ENCODE measurements at regions not wholly inside any gene's neighbourhood (a gene's known extent, or its start where the extent isn't known, plus 50 kb on each side); places are given as distances from the start of the nearest gene placed in this dataset.

DNA sequence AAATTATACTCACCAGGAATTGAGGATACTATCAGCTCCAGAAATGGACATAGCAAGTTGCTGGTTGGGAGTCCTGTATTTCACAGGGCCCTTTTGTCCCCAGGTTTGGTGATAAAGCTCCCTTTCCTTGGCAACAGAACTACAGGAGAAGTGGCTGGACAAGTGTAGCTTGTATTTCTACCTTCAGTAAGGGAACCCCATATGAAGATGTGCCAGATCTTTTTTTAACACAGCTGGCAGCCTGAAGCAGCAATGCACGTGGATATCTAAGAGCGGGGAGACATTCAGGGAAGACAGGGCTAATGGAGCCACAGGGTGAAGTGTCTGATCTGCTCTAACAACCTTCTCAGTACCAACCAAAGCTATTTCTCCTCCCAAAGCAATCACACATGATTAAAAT is 373.9 kb upstream of the ID4 start:
- H3K4me3 Mint-ChIP-seq (ENCODE audit: unreplicated experiment) = no peak overlapping the region
- TF ChIP-seq, protein P1, sequence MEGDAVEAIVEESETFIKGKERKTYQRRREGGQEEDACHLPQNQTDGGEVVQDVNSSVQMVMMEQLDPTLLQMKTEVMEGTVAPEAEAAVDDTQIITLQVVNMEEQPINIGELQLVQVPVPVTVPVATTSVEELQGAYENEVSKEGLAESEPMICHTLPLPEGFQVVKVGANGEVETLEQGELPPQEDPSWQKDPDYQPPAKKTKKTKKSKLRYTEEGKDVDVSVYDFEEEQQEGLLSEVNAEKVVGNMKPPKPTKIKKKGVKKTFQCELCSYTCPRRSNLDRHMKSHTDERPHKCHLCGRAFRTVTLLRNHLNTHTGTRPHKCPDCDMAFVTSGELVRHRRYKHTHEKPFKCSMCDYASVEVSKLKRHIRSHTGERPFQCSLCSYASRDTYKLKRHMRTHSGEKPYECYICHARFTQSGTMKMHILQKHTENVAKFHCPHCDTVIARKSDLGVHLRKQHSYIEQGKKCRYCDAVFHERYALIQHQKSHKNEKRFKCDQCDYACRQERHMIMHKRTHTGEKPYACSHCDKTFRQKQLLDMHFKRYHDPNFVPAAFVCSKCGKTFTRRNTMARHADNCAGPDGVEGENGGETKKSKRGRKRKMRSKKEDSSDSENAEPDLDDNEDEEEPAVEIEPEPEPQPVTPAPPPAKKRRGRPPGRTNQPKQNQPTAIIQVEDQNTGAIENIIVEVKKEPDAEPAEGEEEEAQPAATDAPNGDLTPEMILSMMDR (IDR thresholded peaks at IDR 0.05; ENCODE audit: unreplicated experiment) = no peak
- BruUV-seq (replicated peaks) = no TSS peak
- ChIA-PET POLR2A (no interaction called here), CTCF (interaction anchor here (0.6 kb wide), 1 partner anchor 828 kb away, joined by 3 read pairs; no protein-coding TSS in a partner anchor)
- intact Hi-C loops (cut with micrococcal nuclease) = no loop called here
- H3K36me3 Mint-ChIP-seq (ENCODE audit: insufficient read depth, unreplicated experiment) = no peaks in the 10 kb centered on the region
- no peak overlapping the region for H3K27ac Mint-ChIP-seq (ENCODE audit: low read depth, unreplicated experiment)
- H3K27me3 Mint-ChIP-seq (ENCODE audit: insufficient read depth, unreplicated experiment) = peaks cover 57% of the 10 kb centered on the region
- H3K4me1 Mint-ChIP-seq (ENCODE audit: insufficient read depth, unreplicated experiment) = peaks cover 11% of the 10 kb centered on the region
- DNase-seq (ENCODE audit: unreplicated experiment) = no peak
- no peaks in the 10 kb centered on the region for H3K9me3 Mint-ChIP-seq (ENCODE audit: unreplicated experiment)

DNA sequence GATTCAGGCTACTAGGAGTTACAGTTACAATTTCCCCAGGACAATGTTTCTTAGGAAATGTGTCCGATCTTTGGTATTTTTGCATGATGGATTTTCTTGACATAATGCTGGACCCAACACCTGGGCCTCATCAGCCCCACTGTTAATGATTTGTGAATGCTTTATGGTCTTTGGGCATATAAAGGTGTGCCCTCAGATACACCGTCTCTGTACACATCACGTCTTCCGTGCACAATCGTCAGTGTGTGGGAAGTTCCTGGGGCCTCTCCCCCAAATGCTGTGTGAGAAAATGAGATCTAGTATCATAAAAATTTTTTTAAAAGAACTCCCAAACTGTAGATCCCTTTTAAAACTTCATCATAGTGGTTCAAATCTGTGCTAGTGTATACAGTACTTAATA is 373.2 kb upstream of the ID4 start:
- CTCF ChIA-PET = interaction anchor here (0.7 kb wide), 1 partner anchor 9 kb away, joined by 3 read pairs; no protein-coding TSS in a partner anchor
- intact Hi-C loops (cut with micrococcal nuclease) = no loop called here
- POLR2A ChIA-PET = no interaction called here
- peaks cover 51% of the 10 kb centered on the region for H3K27me3 Mint-ChIP-seq (ENCODE audit: insufficient read depth, unreplicated experiment)
- no peaks in the 10 kb centered on the region for H3K9me3 Mint-ChIP-seq (ENCODE audit: unreplicated experiment)
- H3K36me3 Mint-ChIP-seq (ENCODE audit: insufficient read depth, unreplicated experiment) = no peaks in the 10 kb centered on the region
- no TSS peak for BruUV-seq (replicated peaks)
- TF ChIP-seq, protein P1 (IDR thresholded peaks at IDR 0.05; ENCODE audit: unreplicated experiment) = no peak
- no peak for DNase-seq (ENCODE audit: unreplicated experiment)
- H3K4me3 Mint-ChIP-seq (ENCODE audit: unreplicated experiment) = no peak overlapping the region
- peaks cover 11% of the 10 kb centered on the region for H3K4me1 Mint-ChIP-seq (ENCODE audit: insufficient read depth, unreplicated experiment)
- H3K27ac Mint-ChIP-seq (ENCODE audit: low read depth, unreplicated experiment) = no peak overlapping the region

DNA sequence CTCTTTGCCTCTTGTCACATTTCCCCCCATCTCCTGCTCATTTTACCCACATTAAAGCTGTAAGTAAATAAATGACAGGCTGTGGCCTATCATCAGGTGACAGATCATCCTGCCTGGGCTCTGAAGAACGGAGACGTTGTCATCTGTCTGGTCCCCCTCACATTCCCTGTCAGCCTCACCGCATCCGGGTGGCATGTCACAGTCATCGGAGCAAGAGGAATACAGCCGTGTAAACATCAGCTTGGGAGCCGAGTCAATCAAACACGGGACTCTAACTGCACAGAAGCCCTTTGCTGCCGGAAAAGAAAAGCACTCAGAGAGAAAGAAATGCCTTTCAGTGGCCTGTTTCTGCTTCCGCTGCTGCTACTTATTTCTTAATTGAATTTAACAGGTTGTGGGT is 371.9 kb upstream of the ID4 start:
- TF ChIP-seq, protein P1 (IDR thresholded peaks at IDR 0.05; ENCODE audit: unreplicated experiment) = no peak
- POLR2A ChIA-PET = interaction anchor here (0.5 to 1.3 kb wide), 6 partner anchors 8 to 920 kb away, joined by 3 to 7 read pairs (median 3); no protein-coding TSS in a partner anchor
- DNase-seq (ENCODE audit: unreplicated experiment) = no peak
- Mint-ChIP-seq H3K4me1 (ENCODE audit: insufficient read depth, unreplicated experiment) (peaks cover 11% of the 10 kb centered on the region), H3K4me3 (ENCODE audit: unreplicated experiment) (no peak overlapping the region), H3K36me3 (ENCODE audit: insufficient read depth, unreplicated experiment) (no peaks in the 10 kb centered on the region), H3K27ac (ENCODE audit: low read depth, unreplicated experiment) (no peak overlapping the region), H3K27me3 (ENCODE audit: insufficient read depth, unreplicated experiment) (peaks cover 37% of the 10 kb centered on the region), H3K9me3 (ENCODE audit: unreplicated experiment) (no peaks in the 10 kb centered on the region)
- BruUV-seq (replicated peaks) = no TSS peak
- CTCF ChIA-PET = interaction anchor here (1.6 kb wide), 1 partner anchor 125 kb away, joined by 3 read pairs; no protein-coding TSS in a partner anchor
- intact Hi-C loops (cut with micrococcal nuclease) = no loop called here

DNA sequence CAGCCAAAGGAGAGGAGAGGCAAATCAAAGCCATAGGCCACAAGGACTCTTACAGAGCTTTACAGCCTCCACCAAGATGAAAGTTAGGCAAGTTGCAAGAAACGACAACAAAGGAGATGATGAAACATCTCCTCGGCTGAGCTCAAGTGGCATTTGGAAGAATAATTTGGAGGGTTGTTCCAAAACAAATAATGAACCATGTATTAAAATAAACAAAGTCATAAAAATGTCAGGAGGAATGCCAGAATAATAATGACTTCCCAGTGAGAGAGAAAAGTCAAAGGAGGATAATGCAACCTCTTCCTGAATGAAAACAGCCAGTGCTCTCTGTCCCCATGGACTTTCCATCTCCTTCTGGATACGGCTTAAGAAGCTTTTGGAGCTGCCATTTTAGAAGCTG is 371.4 kb upstream of the ID4 start:
- no peaks in the 10 kb centered on the region for H3K36me3 Mint-ChIP-seq (ENCODE audit: insufficient read depth, unreplicated experiment)
- TF ChIP-seq, protein P1 (IDR thresholded peaks at IDR 0.05; ENCODE audit: unreplicated experiment) = no peak
- no peak overlapping the region for H3K4me3 Mint-ChIP-seq (ENCODE audit: unreplicated experiment)
- no peak overlapping the region for H3K27ac Mint-ChIP-seq (ENCODE audit: low read depth, unreplicated experiment)
- H3K9me3 Mint-ChIP-seq (ENCODE audit: unreplicated experiment) = no peaks in the 10 kb centered on the region
- ChIA-PET POLR2A (interaction anchor here (0.5 to 1.3 kb wide), 6 partner anchors 9 to 920 kb away, joined by 3 to 7 read pairs (median 3); no protein-coding TSS in a partner anchor), CTCF (interaction anchor here (1.6 kb wide), 1 partner anchor 125 kb away, joined by 3 read pairs; no protein-coding TSS in a partner anchor)
- BruUV-seq (replicated peaks) = no TSS peak
- DNase-seq (ENCODE audit: unreplicated experiment) = peak; percentile 91
- H3K4me1 Mint-ChIP-seq (ENCODE audit: insufficient read depth, unreplicated experiment) = peaks cover 11% of the 10 kb centered on the region
- intact Hi-C loops (cut with micrococcal nuclease) = no loop called here
- H3K27me3 Mint-ChIP-seq (ENCODE audit: insufficient read depth, unreplicated experiment) = peaks cover 32% of the 10 kb centered on the region

All from MCF 10A (cell line).